ENCODE measurements at regions not wholly inside any gene's neighbourhood (a gene's known extent, or its start where the extent isn't known, plus 50 kb on each side); places are given as distances from the start of the nearest gene placed in this dataset.
A peak's percentile ranks its signal among the peaks of the same experiment; 100 is the strongest.

GRCh38 chr21:29232530-29233255 lies 66.0 kb upstream of the BACH1 start:
- Histone ChIP-seq H3K4me1 (ENCODE audit: control insufficient read depth, insufficient read depth, low read length) (peaks cover 67% of the 10 kb centered on the region), H3K9ac (ENCODE audit: control insufficient read depth, insufficient read depth, low read length) (peak overlapping the region; percentile 58), H3K27me3 (replicated peaks in 1 of 2; ENCODE audit: control insufficient read depth in 2 of 2, insufficient read depth in 2 of 2, low read length in 1 of 2) (no peaks in the 10 kb centered on the region), H3K27ac (ENCODE audit: control insufficient read depth, insufficient read depth) (peak overlapping the region; percentile 87), H3K4me2 (ENCODE audit: control insufficient read depth, insufficient read depth) (peak overlapping the region; percentile 79), H4K20me1 (ENCODE audit: control insufficient read depth, insufficient read depth) (no peaks in the 10 kb centered on the region), H3K9me3 (replicated peaks; ENCODE audit: control insufficient read depth, insufficient read depth, low read length) (no peaks in the 10 kb centered on the region; the same call in 2 of the 3 replicates), H2AFZ (ENCODE audit: control insufficient read depth, low read depth, low read length) (peak overlapping the region; percentile 42), H3K36me3 (ENCODE audit: control insufficient read depth in 2 of 2, insufficient read depth in 2 of 2, low read length in 1 of 2) (no peaks in the 10 kb centered on the region), H3K4me3 (no peak overlapping the region), H3K79me2 (ENCODE audit: control insufficient read depth, insufficient read depth, low read length) (no peaks in the 10 kb centered on the region; the same call in 1 of the 2 replicates)
- in situ Hi-C loops (cut with MboI), result no loop called here
- DNase-seq (ENCODE audit: low read depth, low spot score) (no peak), FAIRE-seq (no peak), ATAC-seq (no peak)
- POLR2A ChIA-PET, result interaction anchor here (1.3 to 6.6 kb wide), 3 partner anchors 13 to 69 kb away, joined by 3 to 82 read pairs (median 9); partner anchors contain the start of gene BACH1
- 84% methylated on average over 8 of the region's 8 CpGs for WGBS (ENCODE audit: insufficient coverage, insufficient replicate concordance, low lambda C conversion rate, missing lambda C conversion rate)
- no peak for TF ChIP-seq E4F1 (IDR thresholded peaks at IDR 0.05; ENCODE audit: borderline replicate concordance, partially characterized antibody)
- TF ChIP-seq, protein P1, sequence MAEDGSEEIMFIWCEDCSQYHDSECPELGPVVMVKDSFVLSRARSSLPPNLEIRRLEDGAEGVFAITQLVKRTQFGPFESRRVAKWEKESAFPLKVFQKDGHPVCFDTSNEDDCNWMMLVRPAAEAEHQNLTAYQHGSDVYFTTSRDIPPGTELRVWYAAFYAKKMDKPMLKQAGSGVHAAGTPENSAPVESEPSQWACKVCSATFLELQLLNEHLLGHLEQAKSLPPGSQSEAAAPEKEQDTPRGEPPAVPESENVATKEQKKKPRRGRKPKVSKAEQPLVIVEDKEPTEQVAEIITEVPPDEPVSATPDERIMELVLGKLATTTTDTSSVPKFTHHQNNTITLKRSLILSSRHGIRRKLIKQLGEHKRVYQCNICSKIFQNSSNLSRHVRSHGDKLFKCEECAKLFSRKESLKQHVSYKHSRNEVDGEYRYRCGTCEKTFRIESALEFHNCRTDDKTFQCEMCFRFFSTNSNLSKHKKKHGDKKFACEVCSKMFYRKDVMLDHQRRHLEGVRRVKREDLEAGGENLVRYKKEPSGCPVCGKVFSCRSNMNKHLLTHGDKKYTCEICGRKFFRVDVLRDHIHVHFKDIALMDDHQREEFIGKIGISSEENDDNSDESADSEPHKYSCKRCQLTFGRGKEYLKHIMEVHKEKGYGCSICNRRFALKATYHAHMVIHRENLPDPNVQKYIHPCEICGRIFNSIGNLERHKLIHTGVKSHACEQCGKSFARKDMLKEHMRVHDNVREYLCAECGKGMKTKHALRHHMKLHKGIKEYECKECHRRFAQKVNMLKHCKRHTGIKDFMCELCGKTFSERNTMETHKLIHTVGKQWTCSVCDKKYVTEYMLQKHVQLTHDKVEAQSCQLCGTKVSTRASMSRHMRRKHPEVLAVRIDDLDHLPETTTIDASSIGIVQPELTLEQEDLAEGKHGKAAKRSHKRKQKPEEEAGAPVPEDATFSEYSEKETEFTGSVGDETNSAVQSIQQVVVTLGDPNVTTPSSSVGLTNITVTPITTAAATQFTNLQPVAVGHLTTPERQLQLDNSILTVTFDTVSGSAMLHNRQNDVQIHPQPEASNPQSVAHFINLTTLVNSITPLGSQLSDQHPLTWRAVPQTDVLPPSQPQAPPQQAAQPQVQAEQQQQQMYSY (CRISPR knock-in tag; IDR thresholded peaks at IDR 0.05), result 0 out of 2 replicates have a peak, but pooled peaks have one; percentile 16
- TF ChIP-seq HDAC6 (IDR thresholded peaks at IDR 0.05; ENCODE audit: unreplicated experiment), result no peak
- TF ChIP-seq, protein P2, sequence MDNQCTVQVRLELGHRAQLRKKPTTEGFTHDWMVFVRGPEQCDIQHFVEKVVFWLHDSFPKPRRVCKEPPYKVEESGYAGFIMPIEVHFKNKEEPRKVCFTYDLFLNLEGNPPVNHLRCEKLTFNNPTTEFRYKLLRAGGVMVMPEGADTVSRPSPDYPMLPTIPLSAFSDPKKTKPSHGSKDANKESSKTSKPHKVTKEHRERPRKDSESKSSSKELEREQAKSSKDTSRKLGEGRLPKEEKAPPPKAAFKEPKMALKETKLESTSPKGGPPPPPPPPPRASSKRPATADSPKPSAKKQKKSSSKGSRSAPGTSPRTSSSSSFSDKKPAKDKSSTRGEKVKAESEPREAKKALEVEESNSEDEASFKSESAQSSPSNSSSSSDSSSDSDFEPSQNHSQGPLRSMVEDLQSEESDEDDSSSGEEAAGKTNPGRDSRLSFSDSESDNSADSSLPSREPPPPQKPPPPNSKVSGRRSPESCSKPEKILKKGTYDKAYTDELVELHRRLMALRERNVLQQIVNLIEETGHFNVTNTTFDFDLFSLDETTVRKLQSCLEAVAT (IDR thresholded peaks at IDR 0.05), result peak; percentile 93
- no peak for TF ChIP-seq CHD1 (IDR thresholded peaks at IDR 0.05; ENCODE audit: low read depth, low read length)
- TF ChIP-seq CREB1 (IDR thresholded peaks at IDR 0.05; ENCODE audit: low read depth), result peak; percentile 52; the same call in 1 of the 2 replicates
- TF ChIP-seq NBN (IDR thresholded peaks at IDR 0.05), result no peak
- TF ChIP-seq SMAD5 (IDR thresholded peaks at IDR 0.05; ENCODE audit: low read depth), result no peak
- no peak for TF ChIP-seq ZNF24 (IDR thresholded peaks at IDR 0.05)
- TF ChIP-seq TCF3 (IDR thresholded peaks at IDR 0.05; ENCODE audit: borderline replicate concordance, insufficient read depth, low read depth, low read length), result no peak
- intact Hi-C loops (cut with micrococcal nuclease; ENCODE audit: unreplicated experiment), result loop anchor here (1.0 to 5.0 kb wide), 5 partner anchors 36 to 156 kb away; no protein-coding TSS in a partner anchor
- CTCF ChIA-PET, result interaction anchor here (1.0 to 10.6 kb wide), 12 partner anchors 13 to 145 kb away, joined by 3 to 157 read pairs (median 8); partner anchors contain the start of gene BACH1
- TSS peak; percentile 73 for BruUV-seq (replicated peaks)
- SMC1A ChIA-PET (ENCODE audit: uncharacterized antibody, unreplicated experiment), result interaction anchor here (1.2 to 11.7 kb wide), 13 partner anchors 9 to 145 kb away, joined by 3 to 297 read pairs (median 8); partner anchors contain the start of gene BACH1
- RAD21 ChIA-PET (ENCODE audit: unreplicated experiment), result interaction anchor here (1.3 to 11.4 kb wide), 7 partner anchors 13 to 139 kb away, joined by 4 to 257 read pairs (median 20); partner anchors contain the start of genes BACH1 and MAP3K7CL

Measured in GM12878 (cell line).